H9 (cell line): ENCODE measurements at regions not wholly inside any gene's neighbourhood (a gene's known extent, or its start where the extent isn't known, plus 50 kb on each side); places are given as distances from the start of the nearest gene placed in this dataset.

Experiments used
- DNase-seq: peaks from one replicate; pipeline ENCODE4 v3.0.0-alpha.2; 2017
- H2AFZ ChIP-seq: one replicate; pipeline ENCODE4 v1.6.1; 2013; ENCODE audit warnings: mild to moderate bottlenecking, low read length, control low read depth, moderate library complexity
- H2AK5ac ChIP-seq: 2 replicates; pipeline ENCODE4 v1.6.1; 2013; ENCODE audit warnings: low read length, control low read depth, mixed read lengths; ENCODE audit not compliant: insufficient read length
- H2BK120ac ChIP-seq: one replicate; pipeline ENCODE4 v1.6.1; 2013; ENCODE audit warnings: low read depth, mild to moderate bottlenecking, low read length, control low read depth, inconsistent platforms; ENCODE audit not compliant: poor library complexity, severe bottlenecking
- H2BK12ac ChIP-seq: 2 replicates; pipeline ENCODE4 v1.6.1; 2013; ENCODE audit warnings: low read length, control low read depth, mixed read lengths, low read depth; ENCODE audit not compliant: insufficient read length
- H2BK15ac ChIP-seq: 2 replicates; pipeline ENCODE4 v1.6.1; 2013; ENCODE audit warnings: low read depth, low read length, control low read depth
- H2BK20ac ChIP-seq: one replicate; pipeline ENCODE4 v1.6.1; 2013; ENCODE audit warnings: low read depth, mild to moderate bottlenecking, low read length, control low read depth, inconsistent platforms; ENCODE audit not compliant: poor library complexity, severe bottlenecking
- H2BK5ac ChIP-seq: 2 replicates; pipeline ENCODE4 v1.6.1; 2013; ENCODE audit warnings: low read length, control low read depth, mixed read lengths; ENCODE audit not compliant: insufficient read length
- H3K14ac ChIP-seq: 2 replicates; pipeline ENCODE4 v1.6.1; 2013; ENCODE audit warnings: low read length, control low read depth; ENCODE audit not compliant: insufficient read depth
- H3K18ac ChIP-seq: 2 replicates; pipeline ENCODE4 v1.6.1; 2013; ENCODE audit warnings: low read depth, mild to moderate bottlenecking, mixed read lengths, low read length, control low read depth; ENCODE audit not compliant: insufficient read length
- H3K23ac ChIP-seq: 2 replicates; pipeline ENCODE4 v1.6.1; 2013; ENCODE audit warnings: low read length, control low read depth, mixed read lengths, low read depth; ENCODE audit not compliant: insufficient read length
- H3K23me2 ChIP-seq: 2 replicates; pipeline ENCODE4 v1.6.1; 2013; ENCODE audit warnings: low read depth, mild to moderate bottlenecking, mixed read lengths, low read length, control low read depth; ENCODE audit not compliant: insufficient read length, poor library complexity, severe bottlenecking
- H3K27ac ChIP-seq: 2 replicates; pipeline ENCODE4 v1.5.1; 2013; ENCODE audit warnings: low read length, control low read depth, mixed read lengths, low read depth; ENCODE audit not compliant: insufficient read length
- H3K27me3 ChIP-seq: 2 replicates; pipeline ENCODE4 v1.6.1; 2013; ENCODE audit warnings: low read length, control low read depth, inconsistent platforms; ENCODE audit not compliant: insufficient read depth
- H3K4ac ChIP-seq: 2 replicates; pipeline ENCODE4 v1.6.1; 2013; ENCODE audit warnings: low read depth, mild to moderate bottlenecking, control low read depth, inconsistent platforms, low read length, moderate library complexity
- H3K4me1 ChIP-seq: 2 replicates; pipeline ENCODE4 v1.6.1; 2013; ENCODE audit warnings: low read length, control low read depth, inconsistent platforms; ENCODE audit not compliant: insufficient read depth
- H3K4me2 ChIP-seq: 2 replicates; pipeline ENCODE4 v1.6.1; 2013; ENCODE audit warnings: low read length, control low read depth, mixed read lengths; ENCODE audit not compliant: insufficient read length, insufficient read depth
- H3K56ac ChIP-seq: 2 replicates; pipeline ENCODE4 v1.6.1; 2013; ENCODE audit warnings: low read depth, mild to moderate bottlenecking, mixed read lengths, low read length, control low read depth; ENCODE audit not compliant: insufficient read length
- H3K79me1 ChIP-seq: 2 replicates; pipeline ENCODE4 v1.6.1; 2013; ENCODE audit warnings: low read depth, mild to moderate bottlenecking, moderate library complexity, low read length, control low read depth, inconsistent platforms; ENCODE audit not compliant: insufficient read depth, poor library complexity, severe bottlenecking
- H3K79me2 ChIP-seq: 2 replicates; pipeline ENCODE4 v1.6.1; 2013; ENCODE audit warnings: low read length, control low read depth, inconsistent platforms; ENCODE audit not compliant: insufficient read depth
- H3K9ac ChIP-seq: 2 replicates; pipeline ENCODE4 v1.6.1; 2013; ENCODE audit warnings: low read length, control low read depth, mixed read lengths; ENCODE audit not compliant: insufficient read length; ENCODE audit errors: extremely low read depth
- H3K9me3 ChIP-seq: one replicate; pipeline ENCODE4 v1.6.1; 2013; ENCODE audit warnings: low read depth, low read length, inconsistent platforms; ENCODE audit not compliant: control insufficient read depth
- H3T11ph ChIP-seq: one replicate; pipeline ENCODE4 v1.6.1; 2013; ENCODE audit warnings: mild to moderate bottlenecking, low read length, control low read depth, inconsistent platforms
- H4K20me1 ChIP-seq: one replicate; pipeline ENCODE4 v1.6.1; 2013; ENCODE audit not compliant: control insufficient read depth, insufficient read length, insufficient read depth
- H4K5ac ChIP-seq: 2 replicates; pipeline ENCODE4 v1.6.1; 2013; ENCODE audit warnings: low read depth, mild to moderate bottlenecking, mixed read lengths, low read length, control low read depth; ENCODE audit not compliant: insufficient read length
- H4K8ac ChIP-seq: replicated peaks from 2 replicates; pipeline ENCODE4 v1.6.1; 2013; ENCODE audit warnings: low read length, control low read depth, mixed read lengths, low read depth; ENCODE audit not compliant: insufficient read length
- H4K91ac ChIP-seq: 2 replicates; pipeline ENCODE4 v1.6.1; 2013; ENCODE audit warnings: low read depth, mild to moderate bottlenecking, moderate library complexity, mixed read lengths, low read length, control low read depth; ENCODE audit not compliant: insufficient read length
- H3K27ac Mint-ChIP-seq, 3 experiments: 2 replicates in 2 of 3; 3 replicates in 1 of 3; pipeline ENCODE4 v1.8.0; 2020 to 2021; ENCODE audit warnings: mixed read lengths in 3 of 3, mild to moderate bottlenecking in 1 of 3, moderate library complexity in 1 of 3
- H3K27me3 Mint-ChIP-seq: 2 replicates; pipeline ENCODE4 v1.8.0; 2021; ENCODE audit warnings: low read depth, mild to moderate bottlenecking, moderate library complexity, mixed read lengths
- H3K36me3 Mint-ChIP-seq, 3 experiments: 2 replicates in 2 of 3; 3 replicates in 1 of 3; pipeline ENCODE4 v1.8.0; 2020 to 2021; ENCODE audit warnings: low read depth in 3 of 3, mixed read lengths in 3 of 3; ENCODE audit not compliant: insufficient read depth in 1 of 3
- H3K4me1 Mint-ChIP-seq, 2 experiments: 2 replicates each; pipeline ENCODE4 v1.8.0; 2020; ENCODE audit warnings: mixed read lengths in 2 of 2
- H3K4me3 Mint-ChIP-seq, 2 experiments: 2 replicates in 1 of 2; 3 replicates in 1 of 2; pipeline ENCODE4 v1.8.0; 2020 to 2021; ENCODE audit warnings: mild to moderate bottlenecking in 2 of 2, mixed read lengths in 2 of 2, moderate library complexity in 1 of 2
- H3K9me3 Mint-ChIP-seq, 2 experiments: 2 replicates in 1 of 2; 3 replicates in 1 of 2; pipeline ENCODE4 v1.8.0; 2020; ENCODE audit warnings: mild to moderate bottlenecking in 2 of 2, mixed read lengths in 2 of 2, moderate library complexity in 1 of 2
- CTCF ChIP-seq: fragments of 200-600 bp; sonication (generic); conservative IDR thresholded peaks from 3 replicates; pipeline ENCODE4 v1.8.0; 2021; ENCODE audit warnings: antibody characterized with exemption, mild to moderate bottlenecking
- WGBS: extraction: QIAGEN DNeasy Blood & Tissue Kit; methylation state at CpG from one replicate; pipeline ENCODE4 v1.1.7; 2013; ENCODE audit warnings: missing lambda C conversion rate, low lambda C conversion rate, mixed read lengths; ENCODE audit not compliant: insufficient read length; ENCODE audit errors: extremely low coverage; 5-methylcytosine and 5-hydroxymethylcytosine counted together

- no peak overlapping the region for H4K8ac ChIP-seq
- Mint-ChIP-seq H3K4me3 (no peak overlapping the region), H3K4me1 (peaks cover 37 to 49% of the 10 kb centered on the region in 2 experiments), H3K9me3 (peaks cover 27 to 29% of the 10 kb centered on the region in 2 experiments), H3K36me3 (peaks cover 0 to 37% (median 21%) of the 10 kb centered on the region in 3 experiments; a peak in 6 of 7 replicates), H3K27me3 (no peaks in the 10 kb centered on the region), H3K27ac (no peak overlapping the region)
- no peak overlapping the region for H2BK15ac ChIP-seq
- no peak overlapping the region for H4K5ac ChIP-seq
- no peak overlapping the region for H3K27ac ChIP-seq
- H3K4ac ChIP-seq, result no peak overlapping the region
- H3K18ac ChIP-seq, result no peak overlapping the region
- H3K79me2 ChIP-seq, result no peaks in the 10 kb centered on the region
- no peaks in the 10 kb centered on the region for H3K79me1 ChIP-seq
- WGBS, result no CpG with 5 or more reads among the region's 10 CpGs
- H2BK5ac ChIP-seq, result no peak overlapping the region
- no peak overlapping the region for H3K14ac ChIP-seq
- no peak overlapping the region for H3K23ac ChIP-seq
- H3K9me3 ChIP-seq, result no peaks in the 10 kb centered on the region
- H3K27me3 ChIP-seq, result no peaks in the 10 kb centered on the region
- no peaks in the 10 kb centered on the region for H3K23me2 ChIP-seq
- no peak overlapping the region for H3T11ph ChIP-seq
- no peak for TF ChIP-seq CTCF
- no peak overlapping the region for H3K4me2 ChIP-seq
- H2AK5ac ChIP-seq, result no peak overlapping the region
- no peak overlapping the region for H3K56ac ChIP-seq
- no peaks in the 10 kb centered on the region for H4K20me1 ChIP-seq
- H3K9ac ChIP-seq, result no peak overlapping the region
- no peak overlapping the region for H4K91ac ChIP-seq
- H3K4me1 ChIP-seq, result peaks cover 4% of the 10 kb centered on the region; the same call in 1 of the 2 replicates
- H2BK12ac ChIP-seq, result no peak overlapping the region
- no peak for DNase-seq
- H2BK120ac ChIP-seq, result no peak overlapping the region
- no peak overlapping the region for H2AFZ ChIP-seq
- no peak overlapping the region for H2BK20ac ChIP-seq
Observed at GRCh38 chr2:62408241-62408677, 97.7 kb downstream of the TMEM17 start.
